ENCODE measurements at regions not wholly inside any gene's neighbourhood (a gene's known extent, or its start where the extent isn't known, plus 50 kb on each side); places are given as distances from the start of the nearest gene placed in this dataset.

- peaks cover 0 to 18% of the 10 kb centered on the region in 2 donors for H3K27me3 ChIP-seq
- TF ChIP-seq POLR2A (IDR thresholded peaks at IDR 0.05) (no peak), CTCF (IDR thresholded peaks at IDR 0.05) (no peak)
- WGBS (ENCODE audit: insufficient coverage, low coverage, low lambda C conversion rate, missing lambda C conversion rate): 69% methylated on average over 20 of the region's 28 CpGs
- H3K36me3 ChIP-seq: no peaks in the 10 kb centered on the region
- no peak for ATAC-seq
- no peak overlapping the region for H3K4me3 ChIP-seq
- H3K27ac ChIP-seq: no peak overlapping the region
- intact Hi-C loops (cut with DNase I): no loop called here
- H3K9me3 ChIP-seq: no peaks in the 10 kb centered on the region
- peaks cover 0 to 9% (median 3%) of the 10 kb centered on the region in 4 donors for H3K4me1 ChIP-seq
- no peak for DNase-seq
These were observed 107.9 kb downstream of the GPX5 start for GRCh38 chr6:28633445-28634215.

GRCh38 chr6:28634411-28634760 is 108.7 kb downstream of the GPX5 start:
- H3K36me3 ChIP-seq: no peaks in the 10 kb centered on the region
- intact Hi-C loops (cut with DNase I): no loop called here
- H3K4me1 ChIP-seq: peaks cover 0 to 9% (median 3%) of the 10 kb centered on the region in 4 donors
- H3K9me3 ChIP-seq: no peaks in the 10 kb centered on the region
- peaks cover 0 to 18% of the 10 kb centered on the region in 2 donors for H3K27me3 ChIP-seq
- H3K27ac ChIP-seq: no peak overlapping the region
- ATAC-seq (no peak), DNase-seq (no peak)
- H3K4me3 ChIP-seq: peak overlapping the region in 2 of 3 donors; percentile 11 to 34
- TF ChIP-seq POLR2A (IDR thresholded peaks at IDR 0.05) (no peak), CTCF (IDR thresholded peaks at IDR 0.05) (no peak)
- WGBS (ENCODE audit: insufficient coverage, low coverage, low lambda C conversion rate, missing lambda C conversion rate): 5% methylated on average over 4 of the region's 4 CpGs

- Histone ChIP-seq H3K4me3 (peak overlapping the region in 2 of 3 donors; percentile 11 to 34), H3K27ac (no peak overlapping the region), H3K36me3 (no peaks in the 10 kb centered on the region), H3K4me1 (peaks cover 0 to 9% (median 3%) of the 10 kb centered on the region in 4 donors), H3K9me3 (no peaks in the 10 kb centered on the region), H3K27me3 (peaks cover 0 to 18% of the 10 kb centered on the region in 2 donors)
- ATAC-seq (peak; percentile 60 to 75 (median 73)), DNase-seq (peak in 2 of 3 donors; percentile 41 to 57)
- WGBS (ENCODE audit: insufficient coverage, low coverage, low lambda C conversion rate, missing lambda C conversion rate): 4% methylated on average over 44 of the region's 48 CpGs
- TF ChIP-seq CTCF (IDR thresholded peaks at IDR 0.05) (no peak), POLR2A (IDR thresholded peaks at IDR 0.05) (no peak)
- intact Hi-C loops (cut with DNase I): no loop called here
These were observed 109.3 kb downstream of the GPX5 start for GRCh38 chr6:28634761-28635546.

GRCh38 chr6:28635547-28636158 is 110.0 kb downstream of the GPX5 start:
- H3K4me1 ChIP-seq: peaks cover 0 to 9% (median 3%) of the 10 kb centered on the region in 4 donors
- no peak for ATAC-seq
- H3K4me3 ChIP-seq: no peak overlapping the region
- peaks cover 0 to 18% of the 10 kb centered on the region in 2 donors for H3K27me3 ChIP-seq
- no peaks in the 10 kb centered on the region for H3K9me3 ChIP-seq
- H3K36me3 ChIP-seq: no peaks in the 10 kb centered on the region
- no peak for DNase-seq
- H3K27ac ChIP-seq: no peak overlapping the region
- TF ChIP-seq CTCF (IDR thresholded peaks at IDR 0.05) (no peak), POLR2A (IDR thresholded peaks at IDR 0.05) (no peak)
- 3% methylated on average over 20 of the region's 20 CpGs for WGBS (ENCODE audit: insufficient coverage, low coverage, low lambda C conversion rate, missing lambda C conversion rate)
- intact Hi-C loops (cut with DNase I): no loop called here

Data from right lobe of liver (tissue), 6 donors.